CD8-positive, alpha-beta memory T cell (primary cell): ENCODE measurements at regions not wholly inside any gene's neighbourhood (a gene's known extent, or its start where the extent isn't known, plus 50 kb on each side); places are given as distances from the start of the nearest gene placed in this dataset.

Source experiments
- CTCF ChIA-PET: fragments of 350-600 bp; sonication (Branson Sonifier 250); formaldehyde crosslinking; loops from one replicate; lab custom pipeline; 2021; ENCODE audit warnings: antibody characterized with exemption; lab: Charles Lee
- POLR2A ChIA-PET: fragments of 350-600 bp; sonication (Branson Sonifier 250); formaldehyde crosslinking; loops from one replicate; lab custom pipeline; 2021; ENCODE audit warnings: antibody characterized with exemption; lab: Charles Lee
- DNase-seq, 5 donors: peaks; one replicate each; pipeline versions ENCODE4 v3.0.0 to v3.0.0-alpha.2; 2020 to 2022; ENCODE audit warnings: mixed read lengths in 1 of 5
- H3K27ac ChIP-seq: one replicate; pipeline ENCODE4 v1.7.0; 2013; ENCODE audit warnings: low read depth, mild to moderate bottlenecking, low read length, moderate library complexity
- H3K27me3 ChIP-seq: 2 replicates; pipeline ENCODE4 v1.7.0; 2013; ENCODE audit warnings: low read length, mild to moderate bottlenecking; ENCODE audit not compliant: insufficient read depth, poor library complexity, severe bottlenecking
- H3K36me3 ChIP-seq: 2 replicates; pipeline ENCODE4 v1.7.0; 2013; ENCODE audit warnings: mild to moderate bottlenecking, low read length, moderate library complexity; ENCODE audit not compliant: insufficient read depth
- H3K4me1 ChIP-seq: 2 replicates; pipeline ENCODE4 v1.7.0; 2013; ENCODE audit warnings: mild to moderate bottlenecking, low read length, moderate library complexity; ENCODE audit not compliant: insufficient read depth
- H3K4me3 ChIP-seq: 2 replicates; pipeline ENCODE4 v1.7.0; 2013; ENCODE audit warnings: mild to moderate bottlenecking, low read length
- H3K9me3 ChIP-seq: 2 replicates; pipeline ENCODE4 v1.7.0; 2013; ENCODE audit warnings: mild to moderate bottlenecking, low read length
- H3K27ac Mint-ChIP-seq, 8 donors: one replicate each; pipeline ENCODE4 v1.8.0; 2020 to 2021; ENCODE audit warnings: mixed read lengths in 8 of 8, mild to moderate bottlenecking in 6 of 8, inconsistent platforms in 3 of 8, moderate library complexity in 3 of 8
- H3K27me3 Mint-ChIP-seq, 2 donors: one replicate each; pipeline ENCODE4 v1.8.0; 2020 to 2021; ENCODE audit warnings: mixed read lengths in 2 of 2, mild to moderate bottlenecking in 1 of 2, moderate library complexity in 1 of 2
- H3K36me3 Mint-ChIP-seq, 3 donors: one replicate each; pipeline ENCODE4 v1.8.0; 2020 to 2021; ENCODE audit warnings: mixed read lengths in 3 of 3, inconsistent platforms in 1 of 3, mild to moderate bottlenecking in 1 of 3
- H3K4me1 Mint-ChIP-seq, 3 donors: one replicate each; pipeline ENCODE4 v1.8.0; 2020 to 2021; ENCODE audit warnings: mixed read lengths in 3 of 3, inconsistent platforms in 1 of 3, mild to moderate bottlenecking in 1 of 3
- H3K4me3 Mint-ChIP-seq, 7 donors: one replicate each; pipeline ENCODE4 v1.8.0; 2020 to 2021; ENCODE audit warnings: mixed read lengths in 7 of 7, mild to moderate bottlenecking in 6 of 7, moderate library complexity in 4 of 7, inconsistent platforms in 2 of 7
- H3K9me3 Mint-ChIP-seq, 5 donors: one replicate each; pipeline ENCODE4 v1.8.0; 2020 to 2022; ENCODE audit warnings: mixed read lengths in 5 of 5, mild to moderate bottlenecking in 3 of 5, moderate library complexity in 2 of 5, inconsistent platforms in 1 of 5

DNA sequence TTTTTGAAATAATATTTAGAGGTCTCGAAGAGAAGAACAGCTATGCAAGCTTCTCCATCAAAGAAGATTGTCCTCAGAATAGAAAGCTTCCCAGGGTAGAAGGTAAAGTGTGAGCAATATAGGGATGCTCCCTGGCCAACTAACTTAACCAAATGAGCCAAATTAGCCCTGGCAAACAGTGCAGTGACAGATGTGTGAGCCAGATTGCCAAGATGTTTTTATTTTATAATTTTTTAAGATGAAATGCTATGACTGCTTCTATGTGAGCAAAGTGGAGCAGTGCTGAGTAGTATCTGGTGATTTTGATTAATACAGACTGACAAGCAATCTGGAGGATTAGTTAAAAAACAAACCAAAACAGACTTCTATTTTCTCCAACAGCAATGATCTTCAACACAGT, 202.1 kb downstream of the NOVA1 start:
- Histone ChIP-seq H3K9me3 (no peaks in the 10 kb centered on the region), H3K4me1 (no peaks in the 10 kb centered on the region), H3K36me3 (no peaks in the 10 kb centered on the region), H3K27me3 (no peaks in the 10 kb centered on the region), H3K27ac (no peak overlapping the region), H3K4me3 (no peak overlapping the region)
- H3K27me3 Mint-ChIP-seq = no peaks in the 10 kb centered on the region
- H3K4me3 Mint-ChIP-seq = no peak overlapping the region
- H3K36me3 Mint-ChIP-seq = no peaks in the 10 kb centered on the region
- ChIA-PET CTCF (no interaction called here), POLR2A (no interaction called here)
- no peaks in the 10 kb centered on the region for H3K4me1 Mint-ChIP-seq
- H3K9me3 Mint-ChIP-seq = peaks cover 13 to 47% (median 24%) of the 10 kb centered on the region in 5 donors
- no peak for DNase-seq
- H3K27ac Mint-ChIP-seq = no peak overlapping the region

DNA sequence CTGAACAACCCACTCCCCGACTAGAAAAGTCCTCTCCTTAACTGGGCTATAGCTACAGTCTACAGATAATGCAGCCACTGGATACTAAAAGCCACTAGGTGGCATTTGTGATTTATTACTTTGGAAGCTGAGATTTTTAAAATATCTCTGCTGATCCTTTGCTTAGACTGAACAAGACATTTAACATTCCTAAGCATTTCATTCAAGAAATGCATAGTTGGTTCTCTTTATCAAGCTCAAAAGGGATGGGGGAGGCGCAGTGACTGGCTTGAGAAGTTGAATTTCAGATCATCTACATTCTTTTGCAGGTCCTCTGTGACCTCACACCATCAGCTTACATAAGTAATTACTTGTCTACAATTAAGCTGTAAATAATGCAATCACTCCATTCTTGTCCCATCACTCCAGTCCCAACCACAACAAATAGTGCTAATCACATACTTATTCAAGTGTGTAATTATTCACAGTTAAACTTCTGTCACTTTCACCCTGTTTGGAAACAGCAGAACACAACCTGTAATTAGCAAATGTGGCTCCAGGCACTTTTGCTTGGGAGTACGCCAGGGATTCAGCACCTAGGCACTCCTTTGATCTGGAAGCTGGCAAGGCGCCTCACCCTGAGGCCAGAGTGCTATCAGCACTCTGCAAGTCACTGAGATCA, 203.6 kb downstream of the NOVA1 start:
- H3K9me3 Mint-ChIP-seq = peaks cover 11 to 40% (median 24%) of the 10 kb centered on the region in 5 donors
- H3K27ac Mint-ChIP-seq = no peak overlapping the region
- Histone ChIP-seq H3K27ac (no peak overlapping the region), H3K4me1 (no peaks in the 10 kb centered on the region), H3K9me3 (no peaks in the 10 kb centered on the region), H3K27me3 (no peaks in the 10 kb centered on the region), H3K36me3 (no peaks in the 10 kb centered on the region), H3K4me3 (no peak overlapping the region)
- DNase-seq = no peak
- H3K4me3 Mint-ChIP-seq = no peak overlapping the region
- no peaks in the 10 kb centered on the region for H3K4me1 Mint-ChIP-seq
- ChIA-PET POLR2A (no interaction called here), CTCF (no interaction called here)
- H3K36me3 Mint-ChIP-seq = no peaks in the 10 kb centered on the region
- H3K27me3 Mint-ChIP-seq = no peaks in the 10 kb centered on the region

DNA sequence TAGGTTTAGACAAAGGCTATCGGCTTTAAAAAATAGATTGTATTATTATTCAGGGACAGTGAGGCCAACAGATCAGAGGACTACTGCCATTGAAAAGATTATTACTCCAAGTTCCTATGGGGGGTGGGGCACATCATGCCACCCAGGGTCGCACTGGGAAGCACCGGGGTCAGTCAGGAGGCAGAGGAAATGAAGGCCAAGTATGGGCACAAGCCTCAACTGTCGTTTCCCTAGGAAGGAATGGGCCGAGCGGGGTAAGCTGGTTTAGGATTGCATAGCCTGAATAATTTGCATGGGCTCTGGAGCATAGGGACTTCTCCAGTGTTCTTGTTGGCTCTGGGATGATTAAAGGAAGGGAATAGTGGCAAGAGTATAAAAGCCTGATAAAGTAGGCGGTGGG, 205.3 kb downstream of the NOVA1 start:
- DNase-seq = no peak
- peaks cover 2 to 48% (median 23%) of the 10 kb centered on the region in 5 donors for H3K9me3 Mint-ChIP-seq
- no peaks in the 10 kb centered on the region for H3K9me3 ChIP-seq
- no peaks in the 10 kb centered on the region for H3K27me3 ChIP-seq
- no peaks in the 10 kb centered on the region for H3K4me1 Mint-ChIP-seq
- H3K4me1 ChIP-seq = no peaks in the 10 kb centered on the region
- H3K4me3 Mint-ChIP-seq = no peak overlapping the region
- no peak overlapping the region for H3K4me3 ChIP-seq
- POLR2A ChIA-PET = no interaction called here
- H3K36me3 ChIP-seq = no peaks in the 10 kb centered on the region
- H3K36me3 Mint-ChIP-seq = no peaks in the 10 kb centered on the region
- H3K27me3 Mint-ChIP-seq = no peaks in the 10 kb centered on the region
- CTCF ChIA-PET = no interaction called here
- H3K27ac Mint-ChIP-seq = no peak overlapping the region
- no peak overlapping the region for H3K27ac ChIP-seq

DNA sequence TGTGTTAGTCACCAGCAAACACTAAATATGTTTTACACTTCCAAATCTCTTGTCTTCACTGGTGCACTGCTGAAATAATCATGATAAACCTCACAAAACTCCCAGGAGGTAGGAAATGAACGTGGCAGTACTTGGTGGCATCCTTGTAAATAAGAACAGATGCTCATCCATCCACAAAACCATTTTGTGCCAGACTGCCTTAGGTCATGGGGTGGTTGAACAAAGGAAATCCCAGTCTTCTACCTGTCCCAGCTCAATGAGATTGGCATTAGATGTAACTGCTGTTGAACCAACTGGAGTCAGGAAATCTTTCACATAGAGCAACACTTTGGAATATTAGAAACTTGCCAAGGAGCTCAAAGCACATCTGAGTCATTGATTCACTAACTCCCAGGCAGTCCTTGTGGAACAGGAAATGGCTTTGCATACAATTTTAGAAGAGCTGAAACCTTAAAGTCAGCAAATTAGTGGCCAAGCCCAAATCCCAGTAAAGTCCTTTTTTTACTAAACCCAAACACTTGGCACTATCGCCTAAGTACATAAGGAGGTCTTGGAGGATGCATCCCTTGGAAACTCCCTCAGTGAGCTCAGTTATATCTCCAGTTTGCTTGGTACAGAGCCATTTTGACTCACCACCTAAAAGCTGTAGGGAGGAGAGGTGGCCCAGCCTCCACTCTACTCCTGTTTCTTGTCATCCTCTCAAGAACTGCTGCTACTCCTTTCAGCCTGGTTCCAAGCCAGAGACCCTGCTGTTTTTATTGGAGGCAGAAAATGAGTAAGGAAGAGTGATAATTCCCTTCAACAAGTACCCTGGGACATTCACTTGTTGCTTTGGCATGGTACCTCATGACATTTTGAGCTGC, 208.0 kb downstream of the NOVA1 start:
- Histone ChIP-seq H3K36me3 (no peaks in the 10 kb centered on the region), H3K4me1 (no peaks in the 10 kb centered on the region), H3K27ac (no peak overlapping the region), H3K9me3 (no peaks in the 10 kb centered on the region), H3K4me3 (no peak overlapping the region), H3K27me3 (no peaks in the 10 kb centered on the region)
- H3K27me3 Mint-ChIP-seq = no peaks in the 10 kb centered on the region
- ChIA-PET CTCF (no interaction called here), POLR2A (no interaction called here)
- DNase-seq = no peak
- no peak overlapping the region for H3K4me3 Mint-ChIP-seq
- H3K27ac Mint-ChIP-seq = no peak overlapping the region
- no peaks in the 10 kb centered on the region for H3K36me3 Mint-ChIP-seq
- no peaks in the 10 kb centered on the region for H3K4me1 Mint-ChIP-seq
- peaks cover 6 to 43% (median 20%) of the 10 kb centered on the region in 5 donors for H3K9me3 Mint-ChIP-seq

DNA sequence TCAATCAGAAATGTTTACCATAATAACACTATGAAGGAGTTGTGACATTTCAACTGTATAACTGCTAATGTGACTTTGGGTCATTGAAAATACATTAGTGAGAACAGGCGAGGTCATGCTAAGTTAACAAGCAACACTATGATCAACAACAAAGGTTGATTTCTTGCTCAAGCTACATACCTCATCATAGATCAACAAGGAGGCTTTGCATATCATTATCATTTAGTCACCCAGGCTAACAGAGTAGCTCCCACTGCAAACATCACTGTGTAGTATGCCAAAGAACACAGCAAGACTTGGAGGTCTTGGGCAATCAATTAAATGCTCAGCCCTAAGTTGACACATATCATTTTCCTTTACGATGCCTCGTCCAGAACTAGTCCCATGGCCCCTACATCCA, 212.5 kb downstream of the NOVA1 start:
- POLR2A ChIA-PET = no interaction called here

DNA sequence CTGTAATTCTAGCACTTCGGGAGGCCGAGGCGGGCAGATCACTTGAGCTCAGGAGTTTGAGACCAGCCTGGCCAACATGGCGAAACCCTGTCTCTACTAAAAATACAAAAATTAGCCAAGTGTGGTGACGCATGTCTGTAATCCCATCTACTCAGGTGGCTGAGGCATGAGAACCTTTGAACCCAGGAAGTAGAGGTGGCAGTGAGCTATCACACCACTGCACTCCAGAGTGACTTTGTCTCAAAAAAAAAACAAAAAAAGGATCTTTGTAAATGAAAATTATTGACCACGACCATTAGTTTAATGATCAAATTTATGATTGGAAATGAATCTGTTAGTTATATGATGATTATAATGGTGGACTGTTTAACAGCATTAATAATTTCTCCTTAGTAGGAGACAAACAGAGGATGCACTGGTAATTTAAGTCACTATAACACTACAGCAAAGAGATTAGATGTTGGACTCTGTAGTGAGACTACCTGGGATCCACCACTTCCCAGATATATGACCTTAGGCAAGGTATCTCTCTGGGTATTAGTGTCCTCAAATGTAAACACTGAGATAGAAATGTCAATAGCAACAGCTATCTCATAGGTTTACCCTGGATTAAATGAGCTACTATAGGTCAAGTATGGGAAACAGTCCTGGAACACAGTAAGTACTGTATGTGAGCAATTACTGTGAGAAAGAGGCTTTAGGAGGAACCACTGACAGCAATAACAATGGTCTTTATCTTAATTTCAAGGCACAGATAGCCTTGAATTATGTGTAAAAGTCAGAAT, 214.7 kb downstream of the NOVA1 start:
- no peaks in the 10 kb centered on the region for H3K4me1 ChIP-seq
- ChIA-PET POLR2A (no interaction called here), CTCF (no interaction called here)
- no peaks in the 10 kb centered on the region for H3K36me3 Mint-ChIP-seq
- H3K27ac ChIP-seq = no peak overlapping the region
- H3K27ac Mint-ChIP-seq = no peak overlapping the region
- peaks cover 14 to 23% (median 18%) of the 10 kb centered on the region in 5 donors for H3K9me3 Mint-ChIP-seq
- no peaks in the 10 kb centered on the region for H3K27me3 ChIP-seq
- no peaks in the 10 kb centered on the region for H3K4me1 Mint-ChIP-seq
- H3K4me3 ChIP-seq = no peak overlapping the region
- H3K27me3 Mint-ChIP-seq = no peaks in the 10 kb centered on the region
- H3K36me3 ChIP-seq = no peaks in the 10 kb centered on the region
- no peak overlapping the region for H3K4me3 Mint-ChIP-seq
- no peak for DNase-seq
- H3K9me3 ChIP-seq = no peaks in the 10 kb centered on the region

More for the DNA sequence above, 212.5 kb downstream of the NOVA1 start:
- CTCF ChIA-PET = no interaction called here
- Mint-ChIP-seq H3K9me3 (peaks cover 5 to 28% (median 14%) of the 10 kb centered on the region in 5 donors), H3K4me3 (no peak overlapping the region), H3K27ac (no peak overlapping the region), H3K36me3 (no peaks in the 10 kb centered on the region), H3K27me3 (no peaks in the 10 kb centered on the region), H3K4me1 (no peaks in the 10 kb centered on the region)
- no peak for DNase-seq
- Histone ChIP-seq H3K27me3 (no peaks in the 10 kb centered on the region), H3K27ac (no peak overlapping the region), H3K4me3 (no peak overlapping the region), H3K9me3 (no peaks in the 10 kb centered on the region), H3K4me1 (no peaks in the 10 kb centered on the region), H3K36me3 (no peaks in the 10 kb centered on the region)

DNA sequence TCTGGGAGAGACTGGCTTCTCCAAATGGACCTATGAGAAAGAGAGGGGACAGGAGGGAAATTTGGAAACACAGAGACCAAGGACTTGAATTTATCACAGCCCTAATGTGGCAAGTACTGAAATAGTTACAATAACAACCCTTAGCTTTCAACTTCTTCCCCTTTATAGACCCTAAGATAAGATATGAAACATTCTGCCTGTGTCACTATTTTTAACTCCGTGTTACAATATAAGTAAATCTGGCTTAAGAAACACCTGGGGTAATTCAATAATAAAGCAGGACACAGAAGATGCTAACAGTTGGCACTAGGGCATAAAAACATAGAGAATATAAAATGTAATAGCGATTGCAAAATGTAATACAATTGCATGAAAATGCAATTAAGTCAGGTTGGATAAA, 216.4 kb downstream of the NOVA1 start:
- CTCF ChIA-PET = no interaction called here
- H3K4me1 ChIP-seq = no peaks in the 10 kb centered on the region
- Mint-ChIP-seq H3K36me3 (no peaks in the 10 kb centered on the region), H3K9me3 (peaks cover 12 to 27% (median 16%) of the 10 kb centered on the region in 5 donors), H3K4me3 (no peak overlapping the region), H3K27ac (peak overlapping the region in 1 of 8 donors; percentile 87), H3K27me3 (no peaks in the 10 kb centered on the region), H3K4me1 (no peaks in the 10 kb centered on the region)
- no peak overlapping the region for H3K27ac ChIP-seq
- POLR2A ChIA-PET = no interaction called here
- no peak for DNase-seq
- no peak overlapping the region for H3K4me3 ChIP-seq
- H3K9me3 ChIP-seq = no peaks in the 10 kb centered on the region
- H3K27me3 ChIP-seq = no peaks in the 10 kb centered on the region
- H3K36me3 ChIP-seq = no peaks in the 10 kb centered on the region

DNA sequence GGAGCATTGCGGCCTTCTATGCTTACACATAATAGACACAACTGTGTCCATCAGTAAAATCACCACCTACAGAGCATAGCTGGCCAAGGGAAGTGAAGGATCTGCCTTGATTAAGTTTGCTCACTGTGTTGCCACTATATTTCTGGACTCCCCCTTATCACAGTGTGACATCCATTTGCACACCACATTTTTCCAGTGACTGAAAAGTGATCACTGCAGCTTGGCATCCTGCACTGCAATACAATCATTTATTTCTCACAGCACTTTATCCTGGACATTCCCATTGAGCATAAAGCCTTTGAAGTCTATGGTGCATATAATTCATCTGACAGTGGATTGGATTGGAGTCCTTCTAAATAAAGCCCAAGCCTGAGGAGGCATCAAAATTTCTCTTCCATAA, 217.2 kb downstream of the NOVA1 start:
- Histone ChIP-seq H3K4me1 (no peaks in the 10 kb centered on the region), H3K27me3 (no peaks in the 10 kb centered on the region), H3K4me3 (no peak overlapping the region), H3K36me3 (no peaks in the 10 kb centered on the region), H3K27ac (no peak overlapping the region), H3K9me3 (no peaks in the 10 kb centered on the region)
- no peak for DNase-seq
- H3K27me3 Mint-ChIP-seq = no peaks in the 10 kb centered on the region
- ChIA-PET POLR2A (no interaction called here), CTCF (no interaction called here)
- H3K9me3 Mint-ChIP-seq = peaks cover 13 to 28% (median 22%) of the 10 kb centered on the region in 5 donors
- H3K36me3 Mint-ChIP-seq = no peaks in the 10 kb centered on the region
- no peak overlapping the region for H3K4me3 Mint-ChIP-seq
- H3K4me1 Mint-ChIP-seq = no peaks in the 10 kb centered on the region
- no peak overlapping the region for H3K27ac Mint-ChIP-seq
